Retinal pigment epithelial cell (primary cell): ENCODE measurements at regions not wholly inside any gene's neighbourhood (a gene's known extent, or its start where the extent isn't known, plus 50 kb on each side); places are given as distances from the start of the nearest gene placed in this dataset.

ENCODE experiments used
- DNase-seq: peaks from one replicate; pipeline ENCODE4 v3.0.0-alpha.2; 2010; ENCODE audit warnings: low read depth
- H3K4me3 ChIP-seq: 2 replicates; pipeline ENCODE4 v1.5.1; 2011; ENCODE audit warnings: mild to moderate bottlenecking, low read length, control low read depth, moderate library complexity
- TF ChIP-seq, protein P1 (sequence below): conservative IDR thresholded peaks from 2 replicates; pipeline ENCODE4 v1.5.1; 2011; ENCODE audit warnings: low read depth, low read length, control low read depth, inconsistent platforms

DNA sequence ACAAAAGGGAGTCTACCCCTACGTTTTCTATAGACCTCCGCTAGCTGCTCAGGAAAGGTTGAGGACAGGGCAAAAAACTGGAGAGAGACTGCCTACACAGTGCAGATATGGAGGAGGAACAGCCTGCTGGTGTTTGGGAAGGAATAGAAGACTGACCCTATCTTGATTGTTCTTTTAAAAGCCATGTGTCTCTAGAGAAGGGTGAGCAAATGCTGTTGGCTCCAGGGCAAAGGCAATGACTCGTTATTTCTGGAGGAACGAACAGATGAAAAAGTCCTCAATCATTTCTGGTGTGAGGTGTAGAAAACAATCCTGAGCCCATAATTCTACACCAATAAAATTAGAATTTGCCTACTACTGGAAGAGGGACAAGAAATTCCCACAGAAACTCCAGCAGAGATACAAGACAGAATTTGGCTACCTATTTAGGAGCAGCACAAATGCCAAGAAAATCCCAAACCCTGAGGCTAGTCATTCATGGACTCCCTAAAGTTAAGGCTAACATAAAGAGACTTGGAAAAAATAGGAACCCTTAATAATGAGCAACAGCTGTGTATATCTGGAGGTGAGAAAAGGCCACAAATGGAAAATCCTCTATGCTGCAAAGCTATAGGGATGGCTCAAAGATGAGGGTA, 1206.3 kb upstream of the CNTN5 start:
- no peak overlapping the region for H3K4me3 ChIP-seq
- DNase-seq = no peak
- TF ChIP-seq, protein P1, sequence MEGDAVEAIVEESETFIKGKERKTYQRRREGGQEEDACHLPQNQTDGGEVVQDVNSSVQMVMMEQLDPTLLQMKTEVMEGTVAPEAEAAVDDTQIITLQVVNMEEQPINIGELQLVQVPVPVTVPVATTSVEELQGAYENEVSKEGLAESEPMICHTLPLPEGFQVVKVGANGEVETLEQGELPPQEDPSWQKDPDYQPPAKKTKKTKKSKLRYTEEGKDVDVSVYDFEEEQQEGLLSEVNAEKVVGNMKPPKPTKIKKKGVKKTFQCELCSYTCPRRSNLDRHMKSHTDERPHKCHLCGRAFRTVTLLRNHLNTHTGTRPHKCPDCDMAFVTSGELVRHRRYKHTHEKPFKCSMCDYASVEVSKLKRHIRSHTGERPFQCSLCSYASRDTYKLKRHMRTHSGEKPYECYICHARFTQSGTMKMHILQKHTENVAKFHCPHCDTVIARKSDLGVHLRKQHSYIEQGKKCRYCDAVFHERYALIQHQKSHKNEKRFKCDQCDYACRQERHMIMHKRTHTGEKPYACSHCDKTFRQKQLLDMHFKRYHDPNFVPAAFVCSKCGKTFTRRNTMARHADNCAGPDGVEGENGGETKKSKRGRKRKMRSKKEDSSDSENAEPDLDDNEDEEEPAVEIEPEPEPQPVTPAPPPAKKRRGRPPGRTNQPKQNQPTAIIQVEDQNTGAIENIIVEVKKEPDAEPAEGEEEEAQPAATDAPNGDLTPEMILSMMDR = no peak

DNA sequence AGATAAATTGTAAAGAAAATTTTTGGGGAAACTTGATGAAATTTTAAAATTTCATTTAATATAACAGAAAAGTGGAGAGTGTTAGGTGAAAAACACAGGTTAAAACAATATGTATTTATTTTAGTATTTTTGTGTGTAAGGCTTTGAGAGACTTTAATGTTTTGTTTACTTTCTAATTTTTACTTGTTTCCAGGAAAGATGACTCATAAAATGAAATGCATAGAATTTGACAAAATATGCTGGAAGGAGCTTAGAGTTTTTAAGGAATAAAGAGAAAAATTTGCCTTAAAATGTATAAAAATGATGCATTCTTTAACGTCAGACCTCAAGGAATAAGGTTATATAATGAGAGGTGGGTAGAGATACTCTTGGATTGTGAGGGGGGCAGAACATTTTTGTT, 1205.1 kb upstream of the CNTN5 start:
- DNase-seq = no peak
- TF ChIP-seq, protein P1 = no peak

DNA sequence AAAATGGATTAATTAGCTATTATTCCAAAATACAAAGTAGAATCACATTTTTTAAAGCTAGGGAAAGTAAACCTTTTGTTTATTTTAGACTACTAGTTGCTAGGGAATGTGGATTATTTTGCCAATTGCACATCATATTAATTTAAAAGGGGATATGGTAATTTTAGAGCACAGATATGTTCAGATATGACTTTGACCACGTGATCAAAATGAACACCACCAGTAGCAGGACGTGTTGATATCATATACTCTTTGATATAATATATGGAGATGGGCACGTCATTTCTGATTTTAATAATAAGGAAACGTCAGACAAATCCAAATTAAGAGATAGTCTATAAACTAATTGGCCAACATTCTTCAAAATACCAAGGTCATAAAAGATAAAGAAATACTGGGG, 1188.3 kb upstream of the CNTN5 start:
- TF ChIP-seq, protein P1 = no peak
- no peak for DNase-seq
- H3K4me3 ChIP-seq = no peak overlapping the region

More for the DNA sequence above, 1205.1 kb upstream of the CNTN5 start:
- no peak overlapping the region for H3K4me3 ChIP-seq

DNA sequence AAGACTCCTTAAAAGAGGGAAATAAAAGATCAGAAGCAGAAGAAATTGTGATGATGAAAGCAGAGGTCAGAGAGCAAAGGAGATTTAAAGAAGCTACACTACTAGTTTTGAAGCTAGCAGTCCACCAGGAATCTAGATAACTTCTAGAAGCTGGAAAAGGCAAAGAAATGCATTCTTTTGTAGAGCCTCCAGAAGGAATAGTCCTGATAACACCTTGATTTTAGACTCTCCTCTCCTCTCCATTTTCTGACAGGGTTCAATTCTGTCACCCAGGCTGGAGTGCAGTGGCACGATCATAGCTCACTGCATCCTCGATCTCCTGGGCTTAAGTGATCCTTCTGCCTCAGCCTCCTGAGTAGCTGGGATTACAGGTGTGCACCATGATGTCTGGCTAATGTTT, 1187.3 kb upstream of the CNTN5 start:
- DNase-seq = no peak
- no peak overlapping the region for H3K4me3 ChIP-seq
- TF ChIP-seq, protein P1 = no peak

DNA sequence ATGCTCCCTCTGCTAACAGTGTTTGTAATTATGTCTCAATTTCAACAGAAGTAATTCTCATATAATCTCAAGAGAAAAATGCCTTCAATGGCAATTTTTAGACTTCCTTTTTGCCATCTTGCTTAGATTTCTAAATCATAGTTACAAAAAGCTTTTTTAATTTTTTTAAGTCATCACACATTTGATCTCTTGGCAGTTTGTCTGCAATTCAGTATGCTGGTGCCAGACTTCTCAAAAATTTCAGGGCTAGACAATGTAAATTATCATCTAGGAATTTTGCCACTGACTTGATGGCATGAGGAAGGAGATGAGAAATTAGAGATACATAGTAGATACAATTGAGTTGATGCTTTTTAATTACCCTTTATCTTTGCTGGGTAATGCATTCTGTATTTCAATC, 1176.7 kb upstream of the CNTN5 start:
- no peak overlapping the region for H3K4me3 ChIP-seq
- TF ChIP-seq, protein P1 = no peak
- DNase-seq = no peak

DNA sequence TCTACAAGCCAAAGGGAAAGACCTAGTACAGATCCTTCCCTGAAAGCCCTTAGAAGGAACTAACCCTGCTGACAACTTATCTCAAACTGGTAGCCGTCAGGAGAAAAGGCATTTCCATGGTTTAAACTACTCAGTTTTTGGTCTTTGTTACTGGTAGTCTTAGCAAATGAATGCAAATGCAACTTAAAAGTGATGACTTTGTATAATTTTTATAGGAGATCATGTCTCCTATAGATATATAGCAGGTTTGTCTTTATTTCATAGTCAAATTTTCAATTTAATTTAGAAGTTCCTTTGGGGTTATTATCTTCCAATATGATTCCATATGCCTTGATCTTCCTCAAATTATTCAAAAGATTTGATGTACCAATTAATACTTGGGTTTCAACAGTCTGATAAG, 1173.0 kb upstream of the CNTN5 start:
- TF ChIP-seq, protein P1 = no peak
- H3K4me3 ChIP-seq = no peak overlapping the region
- no peak for DNase-seq

DNA sequence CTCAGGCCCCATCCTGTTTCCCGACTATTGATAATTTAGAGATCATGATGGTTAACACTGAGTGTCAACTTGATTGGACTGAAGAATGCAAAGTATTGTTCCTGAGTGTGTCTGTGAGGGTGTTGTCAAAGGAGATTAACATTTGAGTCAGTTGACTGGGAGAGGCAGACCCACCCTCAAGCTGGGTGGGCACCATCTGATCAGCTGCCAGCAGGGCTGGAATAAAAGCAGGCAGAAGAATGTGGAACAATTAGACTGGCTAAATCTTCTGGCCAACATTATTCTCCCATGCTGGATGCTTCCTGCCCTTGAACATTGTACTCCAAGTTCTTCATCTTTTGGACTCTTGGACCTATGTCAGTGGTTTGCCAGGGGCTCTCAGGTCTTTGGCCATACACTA, 1170.0 kb upstream of the CNTN5 start:
- TF ChIP-seq, protein P1 = no peak
- H3K4me3 ChIP-seq = no peak overlapping the region
- DNase-seq = no peak
